K562 (cell line): ENCODE measurements at regions not wholly inside any gene's neighbourhood (a gene's known extent, or its start where the extent isn't known, plus 50 kb on each side); places are given as distances from the start of the nearest gene placed in this dataset.

Experiments used
- ATAC-seq: fragments of 200-7000 bp; cut with Tn5 transposase; 3 replicates; pipeline ENCODE4 v1.9.1; 2020; ENCODE audit warnings: moderate library complexity
- BruUV-seq: library from RNA; stranded (reverse); fragments of 400-500 nt; replicated peaks from 2 replicates; lab custom pipeline; 2021; lab: Mats Ljungman, UMichigan
- CTCF ChIA-PET: fragments of 300-600 bp; formaldehyde crosslinking; extraction: SDS; loops from one replicate; lab custom pipeline; 2021; ENCODE audit warnings: low intra/inter-chr PET ratio; lab: Yijun Ruan, JAX
- POLR2A ChIA-PET: fragments of 300-600, 350-650 bp; sonication (Branson Sonifier 250); formaldehyde crosslinking; extraction: SDS; loops from one replicate; lab custom pipeline; 2021; ENCODE audit warnings: antibody characterized with exemption, inconsistent platforms; lab: Yijun Ruan, JAX
- DNase-seq, 4 experiments: peaks; one replicate each; pipeline versions ENCODE4 v3.0.0 to v3.0.0-alpha.2; 2011 to 2018; ENCODE audit warnings: low spot score in 3 of 4, mixed read lengths in 3 of 4; ENCODE audit errors: extremely low read depth in 1 of 4
- FAIRE-seq: peaks from 2 replicates; lab custom pipeline; 2011; peaks lifted over from hg19 to GRCh38; lab: Jason Lieb, UNC
- H2AFZ ChIP-seq: 2 replicates; pipeline ENCODE4 v1.6.0; 2011; ENCODE audit warnings: low read depth, low read length, control low read depth, inconsistent platforms
- H3K27ac ChIP-seq: fragments of 200-600 bp; 3 replicates; pipeline ENCODE4 v1.8.0; 2011; ENCODE audit warnings: low read depth, mild to moderate bottlenecking, control low read depth, inconsistent platforms, low read length, moderate library complexity, mixed read lengths; ENCODE audit errors: extremely low read depth
- H3K27me3 ChIP-seq, 2 experiments: fragments of 300-600 bp in 1 of 2; 2 replicates in 1 of 2; 3 replicates in 1 of 2; pipeline versions ENCODE4 v1.6.0 to v1.8.0; 2011; ENCODE audit warnings: inconsistent platforms in 2 of 2, low read length in 2 of 2, mild to moderate bottlenecking in 1 of 2, mixed read lengths in 1 of 2, moderate library complexity in 1 of 2; ENCODE audit not compliant: control insufficient read depth in 2 of 2, insufficient read depth in 2 of 2
- H3K36me3 ChIP-seq: fragments of 300-600 bp; 3 replicates; pipeline ENCODE4 v1.8.0; 2011; ENCODE audit warnings: mild to moderate bottlenecking, low read length, inconsistent platforms; ENCODE audit not compliant: control insufficient read depth, insufficient read depth
- H3K4me1 ChIP-seq, 2 experiments: fragments of 200-600 bp in 1 of 2; replicated peaks in 1 of 2; 2 replicates in 1 of 2; 3 replicates in 1 of 2; pipeline versions ENCODE4 v1.5.1 to v1.8.0; 2011; ENCODE audit warnings: inconsistent platforms in 2 of 2, low read length in 2 of 2, mild to moderate bottlenecking in 1 of 2, mixed read lengths in 1 of 2, moderate library complexity in 1 of 2; ENCODE audit not compliant: control insufficient read depth in 2 of 2, insufficient read depth in 2 of 2
- H3K4me2 ChIP-seq: 2 replicates; pipeline ENCODE4 v1.6.1; 2011; ENCODE audit warnings: low read length, control low read depth, inconsistent platforms, mixed read lengths; ENCODE audit not compliant: insufficient read depth
- H3K4me3 ChIP-seq: fragments of 200-600 bp; sonication (generic), shearing (Covaris generic); 2 replicates; pipeline ENCODE4 v1.5.1; 2016; ENCODE audit warnings: control low read depth, inconsistent platforms
- H3K79me2 ChIP-seq: fragments of 200-600 bp; 3 replicates; pipeline ENCODE4 v1.8.0; 2011; ENCODE audit warnings: low read length, inconsistent platforms; ENCODE audit not compliant: control insufficient read depth, insufficient read depth
- H3K9ac ChIP-seq, 2 experiments: 2 replicates each; pipeline versions ENCODE4 v1.6.0 to v1.6.1; 2011; ENCODE audit warnings: low read depth in 2 of 2, low read length in 2 of 2, control low read depth in 1 of 2, inconsistent platforms in 1 of 2, mild to moderate bottlenecking in 1 of 2, mixed read lengths in 1 of 2; ENCODE audit not compliant: insufficient read depth in 1 of 2
- H3K9me1 ChIP-seq: one replicate; pipeline ENCODE4 v1.6.0; 2011; ENCODE audit warnings: inconsistent platforms, mild to moderate bottlenecking, low read length, moderate library complexity; ENCODE audit not compliant: control insufficient read depth, insufficient read depth
- H3K9me3 ChIP-seq: replicated peaks from 2 replicates; pipeline ENCODE4 v1.5.1; 2011; ENCODE audit warnings: low read depth, low read length, inconsistent platforms; ENCODE audit not compliant: control insufficient read depth, insufficient read depth
- H4K20me1 ChIP-seq: replicated peaks from 2 replicates; pipeline ENCODE4 v1.6.1; 2011; ENCODE audit warnings: low read length, inconsistent platforms, mixed read lengths; ENCODE audit not compliant: control insufficient read depth, insufficient read depth
- BRD4 ChIP-seq: fragments of 200-600 bp; sonication (generic); IDR thresholded peaks from 2 replicates; pipeline ENCODE4 v1.6.1; 2017; ENCODE audit warnings: inconsistent platforms
- ETS2 ChIP-seq: IDR thresholded peaks from 2 replicates; pipeline ENCODE4 v1.6.1; 2016; ENCODE audit warnings: borderline replicate concordance, missing genetic modification characterization, mild to moderate bottlenecking, moderate library complexity, missing compliant biosample characterization; ENCODE audit not compliant: poor library complexity, severe bottlenecking
- KAT2B ChIP-seq: IDR thresholded peaks from one replicate; pipeline ENCODE4 v1.6.1; 2012; ENCODE audit warnings: low read depth, mild to moderate bottlenecking, control low read depth, inconsistent platforms, low read length, moderate library complexity
- SLC30A9 ChIP-seq: fragments of 250-450 bp; sonication (Bioruptor Pico); IDR thresholded peaks from 2 replicates; pipeline ENCODE4 v1.8.0; 2022; ENCODE audit warnings: mild to moderate bottlenecking, moderate library complexity
- SMARCA4 ChIP-seq: fragments of 450-650 bp; IDR thresholded peaks from 2 replicates; pipeline ENCODE4 v1.6.1; 2016
- SMARCA5 ChIP-seq: fragments of 450-650 bp; IDR thresholded peaks from 2 replicates; pipeline ENCODE4 v1.6.1; 2016
- XRCC3 ChIP-seq: fragments of 450-650 bp; IDR thresholded peaks from 2 replicates; pipeline ENCODE4 v1.6.1; 2017; ENCODE audit warnings: mild to moderate bottlenecking, moderate library complexity
- XRCC4 ChIP-seq: IDR thresholded peaks from one replicate; pipeline ENCODE4 v1.6.1; 2011; ENCODE audit not compliant: insufficient read depth, insufficient read length; ENCODE audit errors: extremely low read depth
- ZNF3 ChIP-seq: fragments of 250-450 bp; sonication (Bioruptor Pico); IDR thresholded peaks from 2 replicates; pipeline ENCODE4 v1.5.0; 2021; ENCODE audit warnings: mild to moderate bottlenecking, moderate library complexity
- ZNF644 ChIP-seq: fragments of 200-800 bp; sonication (Bioruptor generic); IDR thresholded peaks from 2 replicates; pipeline ENCODE4 v1.6.1; 2016; ENCODE audit warnings: low read depth, missing genetic modification characterization, missing compliant biosample characterization
- WGBS: fragments of 100-300 bp; shearing (Covaris generic); methylation state at CpG from one replicate; pipeline ENCODE4 v1.1.6; 2016; ENCODE audit warnings: low coverage, mixed read lengths; ENCODE audit not compliant: insufficient coverage; ENCODE audit errors: missing lambda C conversion rate; 5-methylcytosine and 5-hydroxymethylcytosine counted together
- in situ Hi-C: fragments of 300-500 bp; cut with MboI; formaldehyde crosslinking; loops from 4 replicates; pipeline ENCODE4 v1.15.0; 2018; ENCODE audit warnings: inconsistent platforms, mixed read lengths
- intact Hi-C: fragments of 100-400 bp; cut with micrococcal nuclease; formaldehyde crosslinking; loops from 2 replicates; pipeline ENCODE4 v1.14.2; 2022
- TF ChIP-seq, protein P1 (sequence below): fragments of 250-450 bp; sonication (Bioruptor Pico); IDR thresholded peaks from 2 replicates; pipeline ENCODE4 v1.8.0; 2021; ENCODE audit warnings: moderate library complexity, mild to moderate bottlenecking, inconsistent platforms
- TF ChIP-seq, protein P2 (sequence below): IDR thresholded peaks from 2 replicates; pipeline ENCODE4 v1.6.1; 2011; ENCODE audit warnings: borderline replicate concordance, low read depth, mild to moderate bottlenecking, moderate library complexity, low read length; ENCODE audit not compliant: insufficient read depth, poor library complexity, severe bottlenecking

DNA sequence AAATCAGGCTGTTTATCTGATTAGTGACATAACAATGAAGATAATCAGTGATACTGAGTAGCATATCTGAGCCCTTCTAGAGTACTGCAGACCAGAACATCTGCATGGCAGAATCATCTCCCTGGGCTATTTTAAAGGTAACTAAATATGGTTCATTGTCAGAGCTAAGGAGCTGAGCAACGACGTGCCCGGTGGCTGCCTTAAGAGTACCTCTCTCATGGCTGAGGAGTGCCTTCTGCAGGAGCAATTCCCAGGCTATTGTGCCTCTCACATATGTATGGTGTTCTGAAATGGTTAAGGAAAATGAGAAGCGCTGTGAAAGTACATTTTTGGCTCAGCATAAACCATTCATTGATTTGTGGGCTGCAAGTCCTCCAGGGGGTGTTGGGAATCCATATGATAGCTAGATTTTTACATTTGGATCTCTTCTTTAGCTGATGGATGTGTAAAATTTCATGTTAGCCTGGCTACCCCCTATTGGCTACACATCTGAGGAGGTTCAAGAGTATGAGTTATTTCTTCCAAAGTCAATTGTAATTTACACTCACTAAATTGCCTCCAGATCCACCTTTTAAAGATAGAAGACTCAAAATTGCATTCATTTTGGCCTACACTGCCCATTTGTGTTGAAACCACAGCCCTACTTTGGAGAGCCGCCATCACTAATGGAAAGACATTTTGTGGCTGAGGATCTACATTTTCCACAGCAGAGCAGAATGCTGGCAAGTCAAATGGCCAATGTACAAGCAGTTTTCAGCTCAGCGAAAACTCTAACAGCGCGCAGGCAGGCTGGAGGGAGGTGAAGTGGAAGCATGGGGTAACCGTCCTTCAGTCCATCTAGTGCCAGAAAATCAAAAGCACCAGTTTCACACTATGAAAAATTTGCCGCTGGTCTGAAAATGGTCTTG, 198.0 kb downstream of the SIM1 start:
- peak overlapping the region; percentile 67 for H2AFZ ChIP-seq
- no peaks in the 10 kb centered on the region for H3K79me2 ChIP-seq
- H3K27ac ChIP-seq: no peak overlapping the region
- H3K27me3 ChIP-seq: no peaks in the 10 kb centered on the region
- no peaks in the 10 kb centered on the region for H4K20me1 ChIP-seq
- no peak for DNase-seq
- peak; percentile 56 for ATAC-seq
- H3K36me3 ChIP-seq: no peaks in the 10 kb centered on the region
- no peak overlapping the region for H3K4me2 ChIP-seq
- ChIA-PET POLR2A (no interaction called here), CTCF (no interaction called here)
- intact Hi-C loops: no loop called here
- H3K4me1 ChIP-seq: peaks cover 0 to 4% of the 10 kb centered on the region in 2 experiments; a peak in 2 of 5 replicates
- peak; percentile 15 for FAIRE-seq
- H3K9ac ChIP-seq: no peak overlapping the region; a peak in 1 of 4 replicates
- no TSS peak for BruUV-seq
- 0 out of 2 replicates have a peak, but pooled peaks cover 2% of the 10 kb centered on the region for H3K9me3 ChIP-seq
- 71% methylated on average over 10 of the region's 10 CpGs for WGBS
- H3K9me1 ChIP-seq: no peaks in the 10 kb centered on the region
- in situ Hi-C loops: no loop called here
- H3K4me3 ChIP-seq: no peak overlapping the region
- TF ChIP-seq XRCC4: no peak
- no peak for TF ChIP-seq XRCC3
- no peak for TF ChIP-seq ZNF644
- TF ChIP-seq SMARCA5: no peak
- TF ChIP-seq, protein P1, sequence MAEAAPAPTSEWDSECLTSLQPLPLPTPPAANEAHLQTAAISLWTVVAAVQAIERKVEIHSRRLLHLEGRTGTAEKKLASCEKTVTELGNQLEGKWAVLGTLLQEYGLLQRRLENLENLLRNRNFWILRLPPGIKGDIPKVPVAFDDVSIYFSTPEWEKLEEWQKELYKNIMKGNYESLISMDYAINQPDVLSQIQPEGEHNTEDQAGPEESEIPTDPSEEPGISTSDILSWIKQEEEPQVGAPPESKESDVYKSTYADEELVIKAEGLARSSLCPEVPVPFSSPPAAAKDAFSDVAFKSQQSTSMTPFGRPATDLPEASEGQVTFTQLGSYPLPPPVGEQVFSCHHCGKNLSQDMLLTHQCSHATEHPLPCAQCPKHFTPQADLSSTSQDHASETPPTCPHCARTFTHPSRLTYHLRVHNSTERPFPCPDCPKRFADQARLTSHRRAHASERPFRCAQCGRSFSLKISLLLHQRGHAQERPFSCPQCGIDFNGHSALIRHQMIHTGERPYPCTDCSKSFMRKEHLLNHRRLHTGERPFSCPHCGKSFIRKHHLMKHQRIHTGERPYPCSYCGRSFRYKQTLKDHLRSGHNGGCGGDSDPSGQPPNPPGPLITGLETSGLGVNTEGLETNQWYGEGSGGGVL: no peak
- no peak for TF ChIP-seq SMARCA4
- no peak for TF ChIP-seq ZNF3 (CRISPR knock-in tag)
- no peak for TF ChIP-seq KAT2B
- no peak for TF ChIP-seq BRD4
- no peak for TF ChIP-seq ETS2
- TF ChIP-seq SLC30A9 (CRISPR knock-in tag): no peak
- TF ChIP-seq, protein P2, sequence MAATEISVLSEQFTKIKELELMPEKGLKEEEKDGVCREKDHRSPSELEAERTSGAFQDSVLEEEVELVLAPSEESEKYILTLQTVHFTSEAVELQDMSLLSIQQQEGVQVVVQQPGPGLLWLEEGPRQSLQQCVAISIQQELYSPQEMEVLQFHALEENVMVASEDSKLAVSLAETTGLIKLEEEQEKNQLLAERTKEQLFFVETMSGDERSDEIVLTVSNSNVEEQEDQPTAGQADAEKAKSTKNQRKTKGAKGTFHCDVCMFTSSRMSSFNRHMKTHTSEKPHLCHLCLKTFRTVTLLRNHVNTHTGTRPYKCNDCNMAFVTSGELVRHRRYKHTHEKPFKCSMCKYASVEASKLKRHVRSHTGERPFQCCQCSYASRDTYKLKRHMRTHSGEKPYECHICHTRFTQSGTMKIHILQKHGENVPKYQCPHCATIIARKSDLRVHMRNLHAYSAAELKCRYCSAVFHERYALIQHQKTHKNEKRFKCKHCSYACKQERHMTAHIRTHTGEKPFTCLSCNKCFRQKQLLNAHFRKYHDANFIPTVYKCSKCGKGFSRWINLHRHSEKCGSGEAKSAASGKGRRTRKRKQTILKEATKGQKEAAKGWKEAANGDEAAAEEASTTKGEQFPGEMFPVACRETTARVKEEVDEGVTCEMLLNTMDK: no peak
